NCI-H345 treated with DMSO at 0.1 percent for 48 hours (cell line): ENCODE measurements at regions not wholly inside any gene's neighbourhood (a gene's known extent, or its start where the extent isn't known, plus 50 kb on each side); places are given as distances from the start of the nearest gene placed in this dataset.
A peak's percentile ranks its signal among the peaks of the same experiment; 100 is the strongest.

Experiments
- DNase-seq: peaks from one replicate; lab custom pipeline; 2025; ENCODE audit not compliant: unreplicated experiment; lab: John Stamatoyannopoulos, UW

GRCh38 chr11:112400476-112401014 lies 139.9 kb upstream of the PLET1 start:
- no peak for DNase-seq

- DNase-seq: no peak
Measured at GRCh38 chr11:112401036-112401769, 140.5 kb upstream of the PLET1 start.

- no peak for DNase-seq
Measured at GRCh38 chr11:112403432-112403831, 142.8 kb upstream of the PLET1 start.

- DNase-seq: peak; percentile 96
Measured at GRCh38 chr11:112404112-112404511, 143.5 kb upstream of the PLET1 start.

- DNase-seq: no peak
Measured at GRCh38 chr11:112408517-112408916, 147.9 kb upstream of the PLET1 start.

- DNase-seq: no peak
Measured at GRCh38 chr11:112410325-112410724, 149.7 kb upstream of the PLET1 start.

- no peak for DNase-seq
Measured at GRCh38 chr11:112412383-112412782, 151.7 kb upstream of the PLET1 start.

GRCh38 chr11:112417339-112417738 lies 156.7 kb upstream of the PLET1 start:
- DNase-seq: no peak

GRCh38 chr11:112418438-112418837 lies 157.8 kb upstream of the PLET1 start:
- DNase-seq: no peak

- DNase-seq: no peak
Measured at GRCh38 chr11:112421879-112422278, 161.2 kb upstream of the PLET1 start.

- DNase-seq: no peak
Measured at GRCh38 chr11:112425121-112425520, 164.5 kb upstream of the PLET1 start.

GRCh38 chr11:112437096-112437495 lies 176.4 kb upstream of the PLET1 start:
- no peak for DNase-seq

GRCh38 chr11:112439614-112440013 lies 179.0 kb upstream of the PLET1 start:
- DNase-seq: no peak

- DNase-seq: no peak
Measured at GRCh38 chr11:112440518-112440917, 179.9 kb upstream of the PLET1 start.

GRCh38 chr11:112448168-112448567 lies 187.5 kb upstream of the PLET1 start:
- no peak for DNase-seq

GRCh38 chr11:112448806-112449205 lies 188.1 kb upstream of the PLET1 start:
- no peak for DNase-seq

- DNase-seq: no peak
Measured at GRCh38 chr11:112451250-112451649, 190.6 kb upstream of the PLET1 start.

- DNase-seq: no peak
Measured at GRCh38 chr11:112453601-112454577, 193.2 kb upstream of the PLET1 start.

- DNase-seq: no peak
Measured at GRCh38 chr11:112454841-112455240, 194.2 kb upstream of the PLET1 start.

- no peak for DNase-seq
Measured at GRCh38 chr11:112455791-112456190, 195.1 kb upstream of the PLET1 start.

GRCh38 chr11:112457532-112457931 lies 196.9 kb upstream of the PLET1 start:
- no peak for DNase-seq

GRCh38 chr11:112459001-112459400 lies 198.3 kb upstream of the PLET1 start:
- no peak for DNase-seq
